Immature natural killer cell (primary cell): ENCODE measurements at regions not wholly inside any gene's neighbourhood (a gene's known extent, or its start where the extent isn't known, plus 50 kb on each side); places are given as distances from the start of the nearest gene placed in this dataset.
"Not testable (repeated sequence)": the region's sequence is repeated elsewhere in the genome, so short reads cannot be mapped to it uniquely, and the experiment has no call there.

Experiments
- DNase-seq, 3 donors: peaks; one replicate each; pipeline ENCODE4 v3.0.0; 2022; ENCODE audit warnings: mixed read lengths in 1 of 3
- H3K27ac Mint-ChIP-seq, 6 donors: one replicate each; pipeline ENCODE4 v1.8.0; 2020; ENCODE audit warnings: mixed read lengths in 6 of 6, mild to moderate bottlenecking in 5 of 6, inconsistent platforms in 4 of 6, moderate library complexity in 3 of 6
- H3K27me3 Mint-ChIP-seq, 3 donors: one replicate each; pipeline ENCODE4 v1.8.0; 2020 to 2021; ENCODE audit warnings: low read depth in 3 of 3, mild to moderate bottlenecking in 3 of 3, mixed read lengths in 3 of 3, moderate library complexity in 3 of 3, inconsistent platforms in 1 of 3
- H3K36me3 Mint-ChIP-seq, 3 donors: one replicate each; pipeline ENCODE4 v1.8.0; 2020; ENCODE audit warnings: mixed read lengths in 3 of 3, inconsistent platforms in 2 of 3, mild to moderate bottlenecking in 2 of 3
- H3K4me1 Mint-ChIP-seq, 2 donors: one replicate each; pipeline ENCODE4 v1.8.0; 2020; ENCODE audit warnings: inconsistent platforms in 2 of 2, mild to moderate bottlenecking in 2 of 2, mixed read lengths in 2 of 2, moderate library complexity in 1 of 2
- H3K4me3 Mint-ChIP-seq, 5 donors: one replicate each; pipeline ENCODE4 v1.8.0; 2020; ENCODE audit warnings: mild to moderate bottlenecking in 5 of 5, mixed read lengths in 5 of 5, inconsistent platforms in 3 of 5, moderate library complexity in 3 of 5
- H3K9me3 Mint-ChIP-seq, 6 donors: one replicate each; pipeline ENCODE4 v1.8.0; 2020; ENCODE audit warnings: mild to moderate bottlenecking in 6 of 6, mixed read lengths in 6 of 6, inconsistent platforms in 4 of 6, moderate library complexity in 3 of 6

DNA sequence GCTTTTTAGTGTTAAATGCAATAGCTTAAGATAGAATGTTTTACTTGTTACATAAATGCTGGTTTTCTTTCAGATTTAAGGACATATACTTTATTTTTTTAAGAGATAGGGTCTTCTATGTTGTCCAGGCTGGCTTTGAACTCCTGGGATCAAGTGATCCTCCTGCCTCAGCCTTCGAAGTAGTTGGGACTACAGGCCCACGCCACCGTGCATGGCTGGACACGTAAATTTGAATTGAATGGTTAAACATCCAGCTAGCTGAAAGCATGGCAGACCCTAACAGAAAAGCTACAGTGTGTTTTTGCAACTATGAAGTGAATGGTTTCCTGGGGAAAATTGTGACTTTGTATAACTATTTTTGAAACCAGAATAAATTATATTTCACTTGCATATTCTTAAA, 2888.6 kb downstream of the RPIA start:
- H3K27me3 Mint-ChIP-seq, DNase-seq, H3K27ac Mint-ChIP-seq, H3K4me1 Mint-ChIP-seq, H3K4me3 Mint-ChIP-seq, H3K36me3 Mint-ChIP-seq: not testable (repeated sequence)
- H3K9me3 Mint-ChIP-seq, result peaks cover 3 to 16% (median 7%) of the 10 kb centered on the region in 6 donors

DNA sequence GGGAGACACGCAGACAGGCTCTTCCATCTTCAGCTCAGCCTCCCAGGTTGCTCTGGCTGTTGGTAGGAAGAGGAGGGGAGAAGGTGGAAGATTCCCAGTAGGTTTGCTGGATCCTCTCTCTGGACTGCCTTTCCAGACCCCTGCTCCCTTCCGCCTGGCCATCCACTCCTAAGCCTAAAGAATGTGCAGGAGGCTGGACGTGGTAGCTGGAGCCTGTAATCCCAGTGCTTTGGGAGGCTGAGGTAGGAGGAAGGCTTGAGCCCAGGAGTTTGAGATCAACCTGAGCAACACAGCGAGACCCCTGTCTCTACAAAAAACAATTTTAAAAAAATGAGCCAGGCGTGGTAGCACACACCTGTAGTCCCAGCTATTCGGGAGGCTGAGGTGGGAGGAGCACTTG, 2895.6 kb downstream of the RPIA start:
- peaks cover 7 to 22% (median 13%) of the 10 kb centered on the region in 6 donors for H3K9me3 Mint-ChIP-seq
- not testable (repeated sequence) for H3K4me3 Mint-ChIP-seq, H3K4me1 Mint-ChIP-seq, DNase-seq, H3K36me3 Mint-ChIP-seq, H3K27ac Mint-ChIP-seq, H3K27me3 Mint-ChIP-seq

- not testable (repeated sequence) for H3K27ac Mint-ChIP-seq, H3K4me3 Mint-ChIP-seq, H3K4me1 Mint-ChIP-seq
Observed at GRCh38 chr2:91587908-91588535, 2896.5 kb downstream of the RPIA start.

GRCh38 chr2:91588782-91589223, 2897.3 kb downstream of the RPIA start:
- H3K4me3 Mint-ChIP-seq, H3K4me1 Mint-ChIP-seq, H3K27ac Mint-ChIP-seq, H3K36me3 Mint-ChIP-seq, DNase-seq, H3K27me3 Mint-ChIP-seq: not testable (repeated sequence)
- H3K9me3 Mint-ChIP-seq, result peaks cover 7 to 19% (median 11%) of the 10 kb centered on the region in 6 donors

More at GRCh38 chr2:91587908-91588535, 2896.5 kb downstream of the RPIA start:
- not testable (repeated sequence) for DNase-seq, H3K27me3 Mint-ChIP-seq, H3K36me3 Mint-ChIP-seq
- H3K9me3 Mint-ChIP-seq, result peaks cover 7 to 19% (median 11%) of the 10 kb centered on the region in 6 donors

- H3K36me3 Mint-ChIP-seq, H3K4me1 Mint-ChIP-seq, DNase-seq, H3K4me3 Mint-ChIP-seq, H3K27me3 Mint-ChIP-seq, H3K27ac Mint-ChIP-seq: not testable (repeated sequence)
- H3K9me3 Mint-ChIP-seq, result peaks cover 7 to 12% (median 10%) of the 10 kb centered on the region in 6 donors
Observed at GRCh38 chr2:91589454-91590328, 2898.2 kb downstream of the RPIA start.

- H3K36me3 Mint-ChIP-seq, H3K27me3 Mint-ChIP-seq, H3K4me3 Mint-ChIP-seq, H3K9me3 Mint-ChIP-seq, H3K27ac Mint-ChIP-seq, DNase-seq, H3K4me1 Mint-ChIP-seq: not testable (repeated sequence)
Observed at GRCh38 chr2:91590381-91590780, 2898.9 kb downstream of the RPIA start.

- not testable (repeated sequence) for H3K27ac Mint-ChIP-seq, H3K4me3 Mint-ChIP-seq, DNase-seq, H3K36me3 Mint-ChIP-seq, H3K27me3 Mint-ChIP-seq, H3K4me1 Mint-ChIP-seq, H3K9me3 Mint-ChIP-seq
Observed at GRCh38 chr2:91591066-91591465, 2899.6 kb downstream of the RPIA start.

- H3K4me1 Mint-ChIP-seq, H3K4me3 Mint-ChIP-seq, DNase-seq, H3K27me3 Mint-ChIP-seq, H3K27ac Mint-ChIP-seq, H3K36me3 Mint-ChIP-seq: not testable (repeated sequence)
- peaks cover 0 to 17% (median 4%) of the 10 kb centered on the region in 6 donors for H3K9me3 Mint-ChIP-seq
Observed at GRCh38 chr2:91597436-91597835, 2906.0 kb downstream of the RPIA start.

DNA sequence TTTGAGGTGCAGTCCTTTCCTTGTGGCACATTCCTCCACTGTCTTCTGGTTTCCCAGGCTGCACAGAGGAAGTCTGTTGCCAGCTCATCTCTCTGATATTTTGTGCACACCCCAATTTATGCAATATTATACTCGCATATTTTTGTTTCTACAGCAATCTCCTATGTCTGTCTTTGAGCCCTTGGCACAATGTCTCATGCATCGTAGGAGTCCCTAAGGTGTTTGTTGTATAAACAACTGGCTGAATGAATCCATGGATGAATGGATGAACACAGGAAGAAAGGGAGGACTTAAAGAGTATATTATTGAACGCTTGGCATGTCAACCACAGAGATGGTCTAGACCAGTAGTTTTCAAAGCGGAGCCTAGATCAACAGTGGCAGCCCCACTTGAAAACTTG, 2907.0 kb downstream of the RPIA start:
- not testable (repeated sequence) for H3K27me3 Mint-ChIP-seq, H3K4me1 Mint-ChIP-seq, H3K4me3 Mint-ChIP-seq

GRCh38 chr2:91599000-91599399, 2907.5 kb downstream of the RPIA start:
- not testable (repeated sequence) for H3K27ac Mint-ChIP-seq

More for the DNA sequence above, 2907.0 kb downstream of the RPIA start:
- H3K27ac Mint-ChIP-seq, H3K36me3 Mint-ChIP-seq, DNase-seq: not testable (repeated sequence)
- H3K9me3 Mint-ChIP-seq, result peaks cover 0 to 17% (median 4%) of the 10 kb centered on the region in 6 donors

DNA sequence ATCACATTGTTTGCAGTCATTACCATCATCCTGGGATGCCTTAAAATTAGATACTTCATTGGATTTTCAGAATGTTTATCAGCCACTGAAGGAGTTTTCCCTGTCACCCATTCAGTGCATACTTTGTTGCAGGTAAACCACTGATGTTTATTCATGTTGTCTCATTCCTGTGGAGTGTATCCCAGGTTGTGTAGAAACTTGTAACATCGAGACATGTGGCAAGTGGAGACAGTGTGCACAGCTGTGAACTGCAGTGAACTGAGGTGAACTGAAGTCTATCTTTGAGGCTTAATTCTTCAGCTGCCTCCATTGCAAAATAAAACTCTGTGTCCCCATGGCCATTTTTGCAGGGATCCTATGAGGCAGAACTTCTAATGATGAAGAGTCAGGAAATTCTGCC, 2911.4 kb downstream of the RPIA start:
- not testable (repeated sequence) for H3K36me3 Mint-ChIP-seq, H3K27me3 Mint-ChIP-seq, H3K4me1 Mint-ChIP-seq, H3K27ac Mint-ChIP-seq, DNase-seq, H3K4me3 Mint-ChIP-seq
- H3K9me3 Mint-ChIP-seq, result peaks cover 0 to 11% (median 2%) of the 10 kb centered on the region in 6 donors

More at GRCh38 chr2:91599000-91599399, 2907.5 kb downstream of the RPIA start:
- H3K4me1 Mint-ChIP-seq, H3K4me3 Mint-ChIP-seq, DNase-seq, H3K36me3 Mint-ChIP-seq, H3K27me3 Mint-ChIP-seq: not testable (repeated sequence)
- peaks cover 0 to 17% (median 4%) of the 10 kb centered on the region in 6 donors for H3K9me3 Mint-ChIP-seq

DNA sequence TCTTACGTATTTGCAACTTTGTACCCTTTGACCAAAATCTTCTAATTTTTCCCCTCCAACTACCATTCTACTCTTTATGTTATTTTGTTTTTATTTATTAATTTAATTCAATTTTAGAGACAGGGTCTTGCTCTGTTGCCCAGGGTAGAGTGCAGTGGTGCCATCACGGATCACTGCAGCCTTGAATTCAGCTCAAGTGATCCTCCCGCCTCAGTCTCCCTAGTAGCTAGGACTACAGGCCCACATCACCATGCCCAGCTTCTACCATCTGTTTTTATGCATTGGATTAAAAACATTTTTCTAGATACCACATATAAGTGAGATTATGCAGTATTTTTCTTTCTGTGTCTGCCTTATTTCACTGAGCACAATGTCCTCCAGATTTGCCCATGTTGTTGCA, 2912.5 kb downstream of the RPIA start:
- not testable (repeated sequence) for H3K4me3 Mint-ChIP-seq, H3K27me3 Mint-ChIP-seq, H3K36me3 Mint-ChIP-seq, H3K4me1 Mint-ChIP-seq, H3K27ac Mint-ChIP-seq, H3K9me3 Mint-ChIP-seq, DNase-seq

- H3K4me3 Mint-ChIP-seq, H3K4me1 Mint-ChIP-seq, H3K9me3 Mint-ChIP-seq, H3K27ac Mint-ChIP-seq, H3K36me3 Mint-ChIP-seq, H3K27me3 Mint-ChIP-seq, DNase-seq: not testable (repeated sequence)
Observed at GRCh38 chr2:91604629-91605028, 2913.2 kb downstream of the RPIA start.

- H3K4me1 Mint-ChIP-seq, H3K27ac Mint-ChIP-seq, H3K27me3 Mint-ChIP-seq, H3K36me3 Mint-ChIP-seq, DNase-seq, H3K9me3 Mint-ChIP-seq, H3K4me3 Mint-ChIP-seq: not testable (repeated sequence)
Observed at GRCh38 chr2:91623739-91624138, 2932.3 kb downstream of the RPIA start.
